ENCODE measurements at regions not wholly inside any gene's neighbourhood (a gene's known extent, or its start where the extent isn't known, plus 50 kb on each side); places are given as distances from the start of the nearest gene placed in this dataset.
A peak's percentile ranks its signal among the peaks of the same experiment; 100 is the strongest.

DNA sequence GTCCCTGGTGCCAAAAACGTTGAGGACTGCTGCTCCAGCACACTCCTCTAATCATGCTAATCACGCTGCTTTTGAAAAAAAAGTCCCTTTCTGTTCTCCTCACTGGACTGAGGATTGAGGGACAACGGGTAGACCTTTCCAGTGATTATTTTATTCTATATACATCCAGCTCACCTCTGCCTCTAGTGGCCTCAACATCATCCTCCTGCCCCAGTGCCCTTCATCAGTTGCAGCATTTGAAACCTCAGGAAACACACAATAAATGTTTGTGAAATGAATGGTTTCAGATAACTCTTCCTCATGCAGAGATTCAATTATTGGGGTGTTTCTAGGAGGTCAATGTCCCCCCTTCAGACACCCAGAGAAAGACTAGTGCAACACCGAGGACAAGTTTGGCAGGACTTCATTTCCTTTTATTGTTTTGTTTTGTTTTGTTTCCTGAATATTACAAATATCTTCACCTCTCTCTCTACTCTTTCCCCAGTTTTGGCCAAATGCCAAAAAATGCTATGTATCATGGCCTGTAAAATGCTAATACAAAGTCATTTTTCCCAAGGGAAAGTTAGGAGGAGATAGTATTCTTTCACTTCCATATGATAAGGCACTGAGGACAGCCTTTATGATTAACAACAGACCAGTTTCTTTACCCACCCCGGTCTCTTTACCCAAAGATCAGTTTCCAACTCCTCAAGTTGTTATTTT lies 460.1 kb upstream of the SLIT2 start:
- no peak for DNase-seq (ENCODE audit: low spot score)

- no peak for DNase-seq (ENCODE audit: low spot score)
Measured at GRCh38 chr4:19786616-19787015, 465.1 kb upstream of the SLIT2 start.

- no peak for DNase-seq (ENCODE audit: low spot score)
Measured at GRCh38 chr4:19783667-19784223, 468.0 kb upstream of the SLIT2 start.

GRCh38 chr4:19780871-19781270 lies 470.8 kb upstream of the SLIT2 start:
- no peak for DNase-seq (ENCODE audit: low spot score)

GRCh38 chr4:19776929-19777328 lies 474.8 kb upstream of the SLIT2 start:
- DNase-seq (ENCODE audit: low spot score), result no peak

DNA sequence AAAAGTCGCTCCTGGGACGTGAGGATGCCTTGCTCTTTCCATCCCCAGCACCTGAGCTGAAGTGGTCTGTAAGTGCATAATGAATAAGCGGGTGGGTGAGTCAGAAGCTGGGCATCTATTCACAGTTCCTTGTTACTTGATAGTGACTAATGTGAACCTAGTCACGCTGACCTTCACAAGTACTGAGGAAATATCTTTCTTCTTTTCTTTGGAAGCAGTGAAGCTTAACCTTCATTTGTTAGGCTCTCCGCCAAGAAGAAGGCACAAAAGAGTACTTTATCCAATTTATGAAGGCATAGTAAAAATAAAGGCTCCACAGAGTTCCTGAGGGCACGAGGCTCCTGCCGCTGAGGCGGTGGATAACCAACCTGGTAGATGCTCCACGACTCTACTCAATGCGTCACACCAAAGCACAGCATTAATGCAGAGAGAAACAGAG lies 475.7 kb upstream of the SLIT2 start:
- DNase-seq (ENCODE audit: low spot score), result no peak

- no peak for DNase-seq (ENCODE audit: low spot score)
Measured at GRCh38 chr4:19774690-19775256, 476.9 kb upstream of the SLIT2 start.

DNA sequence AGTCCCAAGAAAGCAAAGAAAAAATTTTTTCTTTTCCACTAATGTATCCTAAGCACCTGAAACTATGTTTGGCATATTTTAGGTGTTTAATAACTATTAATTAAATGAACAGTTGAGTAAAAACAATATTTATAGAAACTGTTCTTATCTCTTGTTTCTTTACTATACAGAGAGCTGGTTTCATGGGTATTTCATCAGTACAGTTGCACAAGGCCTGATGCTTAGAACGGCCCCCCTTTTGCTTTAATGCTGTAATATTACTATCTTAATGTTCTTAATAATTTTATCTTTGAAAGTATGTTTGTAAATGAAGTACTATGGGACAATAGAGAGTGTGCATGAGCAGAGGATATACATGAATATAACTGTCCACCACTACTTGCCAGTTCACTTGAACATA lies 479.1 kb upstream of the SLIT2 start:
- DNase-seq (ENCODE audit: low spot score), result no peak

DNA sequence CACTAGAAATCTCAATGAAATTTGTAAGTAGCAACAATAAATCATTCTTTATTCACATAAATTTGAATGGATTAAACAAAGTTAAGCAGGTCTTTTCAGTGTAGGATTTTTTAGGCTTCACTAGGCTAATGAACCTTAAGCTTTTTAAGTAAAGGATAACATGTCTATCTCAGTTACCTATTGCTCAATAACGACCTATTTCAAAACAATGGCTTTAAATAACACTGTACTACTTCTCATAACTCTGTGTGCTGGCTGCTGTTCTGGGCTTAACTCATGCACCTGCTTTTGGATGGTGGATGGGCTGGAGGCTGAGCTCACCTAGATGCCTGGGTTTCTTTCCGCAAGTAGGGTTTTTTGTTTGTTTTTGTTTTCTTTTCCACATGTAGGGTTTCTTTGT lies 495.0 kb upstream of the SLIT2 start:
- no peak for DNase-seq (ENCODE audit: low spot score)

GRCh38 chr4:19752599-19752998 lies 499.1 kb upstream of the SLIT2 start:
- DNase-seq (ENCODE audit: low spot score), result no peak

DNA sequence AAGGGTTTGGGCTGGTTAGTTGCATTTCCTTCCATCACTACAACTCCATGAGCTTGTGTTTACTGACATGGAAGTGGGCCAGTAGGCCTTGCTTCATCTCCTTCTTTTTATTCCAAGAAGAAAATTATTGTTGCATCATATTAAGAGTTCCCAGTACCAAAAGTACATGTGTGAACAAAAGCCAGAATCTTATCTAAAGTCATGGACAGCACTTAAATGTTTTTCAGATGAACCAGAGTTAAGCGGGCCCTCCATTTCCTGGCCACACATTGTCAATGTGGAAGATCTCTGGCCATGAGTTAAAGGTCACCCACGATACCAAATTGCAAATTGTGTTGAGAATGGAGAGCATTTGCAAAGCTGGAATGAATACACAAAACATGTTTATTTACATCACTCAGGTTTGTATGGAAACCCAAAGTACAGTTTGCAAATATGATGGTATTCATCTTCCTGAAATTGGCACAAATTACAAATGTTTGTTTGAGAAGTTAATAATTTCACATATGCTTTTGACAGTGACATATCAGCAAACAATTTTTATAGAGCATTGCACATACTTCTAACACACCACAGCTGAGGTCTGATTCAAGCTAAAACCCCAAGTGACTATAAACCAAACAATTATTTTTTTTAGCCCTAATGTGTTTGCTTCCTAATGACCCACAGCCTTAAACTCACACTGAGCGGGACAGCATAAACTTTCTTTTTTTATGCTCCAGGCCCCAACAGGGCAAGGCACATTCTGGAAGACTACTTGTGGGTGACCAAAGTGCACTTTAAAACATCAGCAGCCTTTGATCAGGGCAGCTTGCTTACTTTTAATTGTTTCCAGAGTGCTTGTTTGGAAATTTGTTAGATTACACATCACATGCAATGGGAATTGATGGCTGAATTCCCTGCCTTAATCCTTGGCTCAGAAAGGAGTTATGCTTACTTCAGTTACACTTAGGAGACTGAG lies 502.9 kb upstream of the SLIT2 start:
- DNase-seq (ENCODE audit: low spot score), result no peak

DNA sequence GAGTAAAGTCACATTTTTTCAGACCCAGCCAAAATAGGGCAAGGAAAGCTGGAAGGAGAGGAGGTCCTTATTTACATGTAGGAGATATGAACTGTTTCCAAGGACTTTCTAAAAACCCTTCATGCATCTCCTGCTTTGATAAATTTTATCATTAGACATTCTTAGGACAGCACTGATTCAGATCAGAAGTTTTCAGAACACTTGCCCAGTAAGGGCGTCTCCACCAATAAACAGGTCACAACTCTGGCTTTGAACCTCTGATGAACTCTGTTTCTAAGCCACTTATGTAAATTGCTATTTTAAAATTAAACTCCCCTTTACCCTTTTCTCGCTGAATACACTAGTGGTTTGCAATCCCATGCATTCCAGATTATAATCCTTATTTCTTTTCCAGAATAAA lies 505.3 kb upstream of the SLIT2 start:
- DNase-seq (ENCODE audit: low spot score), result no peak

DNA sequence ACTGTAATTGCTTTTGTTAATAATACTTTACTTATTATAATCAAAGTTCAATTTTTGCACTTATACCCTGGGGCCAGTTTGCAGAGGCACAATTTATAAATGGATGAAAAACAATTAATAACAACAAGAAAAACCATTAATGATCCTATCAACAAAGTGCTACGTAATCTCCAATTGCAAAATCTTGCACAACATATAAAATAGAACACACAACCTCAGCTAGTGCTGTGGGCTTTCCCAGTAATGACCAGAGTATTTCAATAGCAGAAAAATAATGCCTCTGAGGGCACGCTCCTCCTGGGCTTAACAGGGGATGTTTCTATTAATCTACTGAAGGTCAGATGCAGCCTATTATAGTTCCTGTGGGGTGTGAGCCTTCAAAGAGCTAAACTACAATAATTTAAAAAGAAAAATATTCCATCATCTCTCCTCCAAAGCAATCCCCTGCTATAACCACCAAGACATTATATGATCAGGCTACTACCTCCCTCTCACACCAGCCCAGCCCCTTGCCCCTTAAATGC lies 508.5 kb upstream of the SLIT2 start:
- no peak for DNase-seq (ENCODE audit: low spot score)

DNA sequence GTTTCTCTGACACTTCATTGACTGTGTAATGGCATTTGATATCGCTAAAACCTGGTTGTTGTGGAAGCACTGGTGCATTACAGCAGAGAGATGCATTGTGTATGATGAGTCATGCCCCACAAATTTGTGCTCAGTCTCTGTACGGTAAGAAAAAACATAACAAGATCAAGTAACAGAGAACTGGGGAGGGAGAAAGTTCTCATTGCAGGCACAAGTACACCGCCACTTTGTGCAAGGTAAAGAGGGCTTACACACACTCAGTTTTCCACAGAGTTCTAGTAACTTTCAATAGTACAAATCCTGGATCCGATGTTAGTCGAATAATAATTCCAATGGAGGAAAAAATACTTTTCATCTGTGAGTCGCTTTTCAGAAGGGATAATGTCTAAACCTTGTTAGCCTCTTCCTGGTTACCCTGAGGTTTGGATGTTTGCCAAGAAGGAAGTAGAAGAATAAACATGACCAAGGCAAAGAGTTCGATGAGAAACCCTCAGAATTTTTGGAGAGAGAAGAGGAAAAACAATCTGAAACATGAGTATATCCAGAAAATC lies 512.5 kb upstream of the SLIT2 start:
- peak; percentile 77 for DNase-seq (ENCODE audit: low spot score)

DNA sequence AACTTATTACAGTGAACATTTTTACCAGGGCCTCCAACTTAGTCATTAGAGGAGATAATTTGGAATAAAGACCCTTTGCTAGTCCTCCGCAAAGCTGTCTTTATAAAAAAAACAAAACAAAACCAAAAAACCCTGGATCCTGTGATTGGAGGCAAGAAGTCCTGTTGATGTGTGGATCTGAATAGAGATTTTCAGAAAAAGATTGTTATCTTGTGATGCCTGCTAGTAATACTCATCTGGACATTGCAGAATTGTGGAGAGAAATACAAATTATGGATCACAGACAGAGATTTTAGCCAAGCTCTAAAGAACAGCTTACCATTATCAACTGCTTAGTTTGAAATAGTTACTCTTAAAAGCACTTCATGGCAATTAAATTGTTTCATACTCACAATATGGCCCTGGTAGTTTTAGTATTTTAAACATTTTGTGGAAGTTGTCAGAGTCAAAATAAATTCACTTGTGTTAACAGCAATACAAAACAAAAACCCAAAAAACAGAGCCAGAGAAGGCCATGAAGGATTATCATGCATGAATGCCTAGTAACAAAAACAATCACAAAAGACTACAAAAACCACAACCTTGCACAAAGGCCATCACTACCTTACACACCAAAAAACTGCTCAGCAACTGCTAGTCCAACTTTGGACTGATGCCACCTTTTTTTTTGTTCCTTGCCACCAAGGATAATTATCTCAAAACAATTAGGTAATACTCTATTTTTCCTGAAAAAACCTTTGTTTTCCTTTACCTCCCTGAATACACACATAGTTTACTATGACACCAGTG lies 514.5 kb upstream of the SLIT2 start:
- no peak for DNase-seq (ENCODE audit: low spot score)

DNA sequence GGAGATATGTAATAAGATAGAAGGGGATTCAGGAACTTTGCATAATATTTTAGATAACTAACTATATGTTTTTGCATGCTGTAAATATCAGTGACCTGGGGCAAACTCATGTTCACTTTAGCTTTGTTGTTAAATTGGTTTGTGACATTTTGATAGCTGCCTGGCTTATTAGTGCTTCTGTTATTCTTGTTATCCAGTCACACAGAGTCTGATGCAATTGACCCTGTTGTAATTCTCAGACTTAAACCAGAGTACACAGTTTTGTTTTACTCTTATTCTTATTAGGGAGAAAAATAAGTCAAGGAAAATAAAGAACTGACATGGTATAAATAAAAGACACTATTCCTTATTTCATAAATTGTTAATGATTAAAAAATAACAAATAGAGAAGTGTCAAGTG lies 516.7 kb upstream of the SLIT2 start:
- DNase-seq (ENCODE audit: low spot score), result no peak

DNA sequence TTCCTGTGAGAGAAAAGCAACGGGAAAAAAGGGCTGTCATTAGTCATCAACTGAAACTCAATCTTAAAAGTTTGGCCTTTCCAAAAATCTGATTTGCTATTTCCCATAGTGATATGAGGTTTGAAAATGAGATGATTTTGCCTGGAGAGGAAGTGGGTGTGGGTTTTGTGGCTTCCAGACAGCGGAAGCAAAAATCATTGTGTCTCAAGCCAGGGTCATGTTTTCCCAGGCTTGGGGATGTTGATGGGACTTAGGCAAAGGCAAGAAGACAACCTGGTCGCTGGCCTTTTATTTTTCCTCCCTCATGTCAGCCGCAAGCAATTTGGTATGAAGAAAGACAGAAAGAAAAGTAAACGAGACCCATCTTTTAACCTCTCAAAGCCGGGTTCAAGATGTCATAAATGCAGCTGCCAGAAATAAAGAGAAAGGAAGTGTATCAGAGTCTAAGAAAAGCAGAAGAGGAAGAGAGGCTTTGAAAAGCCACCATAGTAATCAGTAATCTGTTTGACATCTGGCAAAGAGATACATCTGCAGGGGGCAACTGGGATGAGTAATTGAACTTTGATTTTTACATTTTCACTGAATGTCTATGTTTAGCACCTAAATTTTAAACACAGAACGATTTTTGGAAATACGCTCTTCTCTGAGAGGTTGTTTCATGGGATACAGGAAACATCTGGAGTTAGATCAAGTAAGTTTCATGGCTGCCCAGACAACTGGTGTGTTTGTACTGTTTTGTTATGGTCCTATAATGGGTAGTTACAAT lies 521.6 kb upstream of the SLIT2 start:
- DNase-seq (ENCODE audit: low spot score), result no peak

DNA sequence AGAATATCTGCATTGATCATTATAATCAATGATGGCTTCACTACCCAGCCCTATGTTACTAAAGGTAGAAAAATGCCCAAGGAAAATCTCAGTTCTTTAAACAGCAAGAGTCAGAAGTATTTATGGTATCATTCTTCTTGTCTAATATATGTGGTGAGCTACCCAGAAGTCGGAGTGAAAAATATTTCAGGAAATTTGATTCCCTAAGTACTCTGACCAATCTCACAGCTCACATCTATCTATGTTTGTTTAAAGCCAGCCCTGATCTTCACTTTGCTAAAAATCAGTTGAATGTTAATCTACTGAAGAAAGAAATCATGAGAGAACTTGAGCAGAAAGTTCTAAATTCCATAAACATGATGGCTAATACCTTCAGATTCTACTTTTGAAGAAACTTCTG lies 522.9 kb upstream of the SLIT2 start:
- no peak for DNase-seq (ENCODE audit: low spot score)

- DNase-seq (ENCODE audit: low spot score), result no peak
Measured at GRCh38 chr4:19727141-19727540, 524.6 kb upstream of the SLIT2 start.

GRCh38 chr4:19725130-19725529 lies 526.6 kb upstream of the SLIT2 start:
- DNase-seq (ENCODE audit: low spot score), result no peak

All from HT-29 (cell line).